KMS-11 (cell line): ENCODE measurements at regions not wholly inside any gene's neighbourhood (a gene's known extent, or its start where the extent isn't known, plus 50 kb on each side); places are given as distances from the start of the nearest gene placed in this dataset.

Experiments
- H2AFZ ChIP-seq: fragments of 200-600 bp; sonication (generic); 2 replicates; pipeline ENCODE4 v1.6.1; 2016; ENCODE audit warnings: antibody characterized with exemption, mixed run types, low read depth
- H3K27ac ChIP-seq: fragments of 200-600 bp; sonication (generic); 2 replicates; pipeline ENCODE4 v1.6.1; 2016; ENCODE audit warnings: mild to moderate bottlenecking, mixed run types
- H3K27me3 ChIP-seq: fragments of 200-600 bp; sonication (generic); 2 replicates; pipeline ENCODE4 v1.6.1; 2017; ENCODE audit warnings: mild to moderate bottlenecking, low read depth, mixed run types, moderate library complexity; ENCODE audit not compliant: insufficient read depth
- H3K36me3 ChIP-seq: fragments of 200-600 bp; sonication (generic); 2 replicates; pipeline ENCODE4 v1.6.1; 2017; ENCODE audit warnings: mild to moderate bottlenecking, mixed run types; ENCODE audit not compliant: insufficient read depth
- H3K4me1 ChIP-seq: fragments of 200-600 bp; sonication (generic); 2 replicates; pipeline ENCODE4 v1.6.1; 2016; ENCODE audit warnings: mild to moderate bottlenecking, low read depth, mixed run types; ENCODE audit not compliant: poor library complexity, severe bottlenecking
- H3K4me2 ChIP-seq: fragments of 200-600 bp; sonication (generic); 2 replicates; pipeline ENCODE4 v1.7.0; 2016; ENCODE audit warnings: mild to moderate bottlenecking, mixed run types
- H3K4me3 ChIP-seq: fragments of 200-600 bp; sonication (generic); IDR thresholded peaks from 2 replicates; pipeline ENCODE4 v1.6.1; 2017; ENCODE audit warnings: low read depth, low read length, mixed read lengths; ENCODE audit not compliant: insufficient read depth
- H3K79me2 ChIP-seq: fragments of 200-600 bp; sonication (generic); 2 replicates; pipeline ENCODE4 v1.6.1; 2016; ENCODE audit warnings: low read depth, mixed run types; ENCODE audit not compliant: insufficient read depth
- H3K9ac ChIP-seq: fragments of 200-600 bp; sonication (generic); 2 replicates; pipeline ENCODE4 v1.6.1; 2016; ENCODE audit warnings: mild to moderate bottlenecking, mixed run types
- H4K20me1 ChIP-seq: fragments of 200-600 bp; sonication (generic); 2 replicates; pipeline ENCODE4 v1.6.1; 2016; ENCODE audit warnings: mild to moderate bottlenecking, mixed run types; ENCODE audit not compliant: insufficient read depth
- CTCF ChIP-seq: fragments of 200-600 bp; sonication (generic); conservative IDR thresholded peaks from 2 replicates; pipeline ENCODE4 v1.6.1; 2017; ENCODE audit warnings: low read depth, mild to moderate bottlenecking, antibody characterized with exemption, low read length, moderate library complexity, mixed read lengths

GRCh38 chr5:58013542-58014258, 446.2 kb downstream of the PLK2 start:
- Histone ChIP-seq H3K4me3 (no peak overlapping the region), H3K27ac (no peak overlapping the region), H3K4me1 (no peaks in the 10 kb centered on the region), H3K4me2 (no peak overlapping the region), H3K9ac (no peak overlapping the region), H3K79me2 (no peaks in the 10 kb centered on the region), H4K20me1 (no peaks in the 10 kb centered on the region), H2AFZ (no peak overlapping the region), H3K27me3 (no peaks in the 10 kb centered on the region), H3K36me3 (no peaks in the 10 kb centered on the region)
- TF ChIP-seq CTCF: no peak

GRCh38 chr5:58012801-58013315, 447.0 kb downstream of the PLK2 start:
- no peak overlapping the region for H3K4me2 ChIP-seq
- no peaks in the 10 kb centered on the region for H3K27me3 ChIP-seq
- no peaks in the 10 kb centered on the region for H3K4me1 ChIP-seq
- no peak overlapping the region for H3K27ac ChIP-seq
- no peak overlapping the region for H3K9ac ChIP-seq
- H3K79me2 ChIP-seq: no peaks in the 10 kb centered on the region
- H2AFZ ChIP-seq: no peak overlapping the region
- H4K20me1 ChIP-seq: no peaks in the 10 kb centered on the region
- TF ChIP-seq CTCF: no peak
- H3K36me3 ChIP-seq: no peaks in the 10 kb centered on the region
- H3K4me3 ChIP-seq: no peak overlapping the region

- Histone ChIP-seq H2AFZ (no peak overlapping the region), H3K79me2 (no peaks in the 10 kb centered on the region), H3K4me1 (no peaks in the 10 kb centered on the region), H3K4me3 (no peak overlapping the region), H3K9ac (no peak overlapping the region), H3K4me2 (no peak overlapping the region), H3K27ac (no peak overlapping the region), H4K20me1 (no peaks in the 10 kb centered on the region), H3K36me3 (no peaks in the 10 kb centered on the region), H3K27me3 (no peaks in the 10 kb centered on the region)
- no peak for TF ChIP-seq CTCF
Measured at GRCh38 chr5:58012102-58012501, 447.8 kb downstream of the PLK2 start.

- H3K27ac ChIP-seq: no peak overlapping the region
- H4K20me1 ChIP-seq: no peaks in the 10 kb centered on the region
- H2AFZ ChIP-seq: no peak overlapping the region
- H3K27me3 ChIP-seq: no peaks in the 10 kb centered on the region
- no peak overlapping the region for H3K9ac ChIP-seq
- TF ChIP-seq CTCF: no peak
- no peak overlapping the region for H3K4me2 ChIP-seq
- no peak overlapping the region for H3K4me3 ChIP-seq
- H3K4me1 ChIP-seq: no peaks in the 10 kb centered on the region
- no peaks in the 10 kb centered on the region for H3K79me2 ChIP-seq
- no peaks in the 10 kb centered on the region for H3K36me3 ChIP-seq
Measured at GRCh38 chr5:58011301-58011700, 448.6 kb downstream of the PLK2 start.
